Activated T-cell treated with anti-CD3 and anti-CD28 coated beads, Interleukin-2, amount 50 U/mL, for 72 hours (primary cell): ENCODE measurements at regions not wholly inside any gene's neighbourhood (a gene's known extent, or its start where the extent isn't known, plus 50 kb on each side); places are given as distances from the start of the nearest gene placed in this dataset.

ENCODE experiments used
- ATAC-seq, 2 donors: fragments of 150-1000 bp; cut with Tn5 transposase; replicated peaks in 1 of 2; 2 replicates each; pipeline ENCODE4 v1.10.0; 2021; ENCODE audit warnings: moderate library complexity in 2 of 2, mild to moderate bottlenecking in 1 of 2
- DNase-seq, 2 donors: peaks; one replicate each; pipeline ENCODE4 v3.0.0; 2021 to 2022; ENCODE audit warnings: mixed read lengths in 1 of 2
- H3K27ac Mint-ChIP-seq: one replicate; pipeline ENCODE4 v1.8.0; 2022; ENCODE audit warnings: mild to moderate bottlenecking, moderate library complexity, mixed read lengths
- H3K27me3 Mint-ChIP-seq: one replicate; pipeline ENCODE4 v1.8.0; 2022; ENCODE audit warnings: low read depth, mixed read lengths
- H3K36me3 Mint-ChIP-seq, 2 donors: one replicate each; pipeline ENCODE4 v1.8.0; 2022; ENCODE audit warnings: mixed read lengths in 2 of 2, mild to moderate bottlenecking in 1 of 2; ENCODE audit not compliant: insufficient read depth in 2 of 2
- H3K4me1 Mint-ChIP-seq: one replicate; pipeline ENCODE4 v1.8.0; 2022; ENCODE audit warnings: low read depth, mixed read lengths
- H3K4me3 Mint-ChIP-seq, 2 donors: one replicate each; pipeline ENCODE4 v1.8.0; 2022; ENCODE audit warnings: mild to moderate bottlenecking in 2 of 2, mixed read lengths in 2 of 2, moderate library complexity in 2 of 2
- H3K9me3 Mint-ChIP-seq, 2 donors: one replicate each; pipeline ENCODE4 v1.8.0; 2022; ENCODE audit warnings: mixed read lengths in 2 of 2

DNA sequence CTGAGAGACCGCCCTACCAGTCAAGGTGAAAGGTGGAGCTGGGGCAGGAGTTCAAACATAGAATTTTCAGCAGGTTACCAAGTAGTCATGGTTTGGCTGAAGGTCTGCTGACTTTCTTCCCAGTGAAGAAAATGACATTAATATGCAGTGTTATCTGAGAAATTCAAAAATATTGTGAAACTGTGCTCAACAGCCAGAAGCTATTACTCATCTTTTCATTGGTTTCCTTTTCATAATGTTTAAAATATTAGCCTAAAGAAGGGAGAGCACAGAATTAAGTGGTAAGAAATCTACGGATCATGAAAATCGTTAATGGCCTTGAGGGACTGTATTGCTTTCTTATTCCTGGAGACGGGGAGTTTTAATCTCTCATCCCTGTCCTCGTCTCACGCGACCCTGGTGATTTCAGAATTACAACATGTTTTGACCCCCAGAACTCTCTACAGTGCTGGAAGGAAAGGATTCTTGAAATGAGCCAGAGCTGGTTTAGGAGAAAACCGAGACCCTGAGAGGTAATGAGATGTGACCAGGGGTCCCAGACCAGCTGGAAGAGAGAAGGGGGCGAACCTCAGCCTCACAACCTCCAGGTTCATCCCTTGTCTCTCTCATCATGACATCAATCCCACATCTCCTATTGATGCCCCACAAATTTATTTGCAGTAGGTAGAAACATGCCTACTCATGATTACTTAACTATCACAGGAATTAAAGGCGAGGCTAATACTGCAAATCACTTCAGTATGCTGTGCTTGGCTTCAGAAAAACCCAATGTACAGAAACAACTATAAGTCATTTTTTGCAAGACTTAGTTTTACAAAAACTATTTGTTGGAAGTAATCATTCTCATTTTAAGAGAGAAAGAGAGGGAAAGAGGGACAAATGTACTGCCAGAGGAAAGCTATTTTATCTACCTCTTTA is 209.5 kb downstream of the FNDC1 start:
- H3K36me3 Mint-ChIP-seq = no peaks in the 10 kb centered on the region
- DNase-seq (no peak), ATAC-seq (no peak)
- H3K4me3 Mint-ChIP-seq = no peak overlapping the region
- no peaks in the 10 kb centered on the region for H3K9me3 Mint-ChIP-seq
- H3K27ac Mint-ChIP-seq = no peak overlapping the region
- H3K4me1 Mint-ChIP-seq = no peaks in the 10 kb centered on the region
- H3K27me3 Mint-ChIP-seq = peaks cover 4% of the 10 kb centered on the region

DNA sequence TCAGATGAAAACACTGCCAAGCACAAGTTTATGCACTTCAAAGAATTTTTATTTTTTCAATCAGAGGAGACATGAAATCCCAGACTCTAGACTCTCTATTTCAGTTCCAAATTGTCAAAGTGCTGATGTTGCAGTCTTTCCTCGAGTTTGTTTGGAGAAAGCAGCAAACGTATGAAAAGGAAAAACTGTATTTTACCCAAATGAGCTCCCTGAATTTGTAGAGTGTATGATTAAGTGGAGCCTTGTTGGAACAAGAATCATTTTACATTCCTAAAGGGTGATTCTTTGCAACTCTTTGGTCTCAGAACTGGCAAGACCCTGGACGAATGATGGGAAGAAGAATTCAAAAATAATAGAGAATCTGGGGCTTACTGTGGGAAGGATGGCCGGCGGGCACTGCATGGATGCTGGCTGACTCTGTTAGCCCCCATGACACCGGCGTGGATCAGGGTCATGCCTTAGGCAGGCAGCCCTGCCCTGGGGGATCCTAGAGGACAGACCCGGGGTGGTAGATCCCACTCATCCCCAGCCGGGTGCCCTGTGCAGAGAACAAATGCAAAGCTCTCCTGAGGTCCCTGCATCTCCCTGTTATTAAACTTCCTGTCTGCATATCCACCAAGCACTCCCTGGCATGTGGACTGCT is 207.4 kb downstream of the FNDC1 start:
- Mint-ChIP-seq H3K9me3 (no peaks in the 10 kb centered on the region), H3K4me3 (no peak overlapping the region), H3K27ac (no peak overlapping the region), H3K27me3 (peaks cover 4% of the 10 kb centered on the region), H3K4me1 (no peaks in the 10 kb centered on the region), H3K36me3 (no peaks in the 10 kb centered on the region)
- DNase-seq (no peak), ATAC-seq (no peak)

DNA sequence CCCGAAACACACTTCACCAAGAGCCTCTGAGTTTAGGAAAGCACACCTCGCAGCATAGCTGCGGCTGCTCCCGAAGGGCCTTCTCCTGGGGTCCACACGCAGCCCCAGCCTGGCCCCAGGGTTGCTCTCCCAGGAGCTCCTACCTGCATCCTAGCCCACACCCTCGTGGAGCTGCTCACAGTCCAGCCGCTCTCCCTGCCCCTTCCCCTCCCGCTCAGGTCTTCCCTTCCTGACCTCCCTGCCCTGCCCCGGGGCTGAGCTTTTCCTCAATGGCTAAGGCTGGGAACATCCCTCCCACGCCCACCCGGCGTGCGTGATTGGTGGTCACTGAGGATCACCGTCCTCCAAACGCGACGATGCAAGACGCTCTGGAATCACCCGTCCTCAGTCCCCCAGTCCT is 205.8 kb downstream of the FNDC1 start:
- no peak overlapping the region for H3K27ac Mint-ChIP-seq
- H3K27me3 Mint-ChIP-seq = peaks cover 4% of the 10 kb centered on the region
- ATAC-seq (no peak), DNase-seq (no peak)
- peaks cover 0 to 2% of the 10 kb centered on the region in 2 donors for H3K9me3 Mint-ChIP-seq
- no peaks in the 10 kb centered on the region for H3K4me1 Mint-ChIP-seq
- H3K36me3 Mint-ChIP-seq = no peaks in the 10 kb centered on the region
- H3K4me3 Mint-ChIP-seq = no peak overlapping the region

DNA sequence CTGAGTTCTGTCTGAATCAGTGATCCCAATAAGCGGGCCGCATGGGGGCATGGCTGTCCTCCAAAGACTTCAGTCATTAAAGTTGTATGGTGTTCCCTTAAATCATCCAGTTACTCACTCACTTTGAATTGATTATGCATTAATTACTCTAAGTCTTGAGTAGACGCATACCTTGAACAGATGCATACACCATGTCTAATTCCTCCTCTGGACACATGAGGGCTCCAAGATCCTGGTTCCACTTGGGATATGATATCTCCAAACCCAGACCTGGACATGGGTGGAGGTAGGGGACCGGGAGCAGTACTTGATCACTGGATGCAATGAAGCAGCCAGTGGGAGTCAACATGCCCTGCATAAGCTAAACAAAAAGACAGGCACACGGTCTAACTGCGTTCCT is 204.5 kb downstream of the FNDC1 start:
- no peak for ATAC-seq
- H3K4me1 Mint-ChIP-seq = no peaks in the 10 kb centered on the region
- H3K4me3 Mint-ChIP-seq = no peak overlapping the region
- no peak overlapping the region for H3K27ac Mint-ChIP-seq
- H3K27me3 Mint-ChIP-seq = peaks cover under 1% of the 10 kb centered on the region
- no peak for DNase-seq
- no peaks in the 10 kb centered on the region for H3K36me3 Mint-ChIP-seq
- peaks cover 0 to 2% of the 10 kb centered on the region in 2 donors for H3K9me3 Mint-ChIP-seq

DNA sequence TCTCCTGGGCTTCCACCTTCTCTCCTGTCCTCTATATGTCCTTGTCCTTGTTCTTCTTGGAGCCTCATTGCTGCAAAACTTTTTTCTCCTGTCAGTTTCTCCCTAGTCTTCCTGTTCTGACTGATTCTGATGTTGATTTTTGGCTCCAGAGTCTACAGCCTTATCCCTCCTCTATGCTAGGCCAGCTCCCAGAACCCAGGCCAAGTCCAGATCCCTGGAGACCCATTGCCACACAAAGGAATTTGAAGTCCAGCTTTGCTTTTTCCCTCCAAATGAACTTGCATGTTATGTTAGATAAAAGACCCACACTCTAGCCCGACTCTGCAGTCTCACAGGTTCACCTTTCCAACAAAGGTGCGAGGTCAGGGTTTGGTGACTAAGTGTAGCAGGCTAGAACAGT is 203.1 kb downstream of the FNDC1 start:
- no peaks in the 10 kb centered on the region for H3K4me1 Mint-ChIP-seq
- H3K27ac Mint-ChIP-seq = no peak overlapping the region
- peaks cover 0 to 2% of the 10 kb centered on the region in 2 donors for H3K9me3 Mint-ChIP-seq
- no peak for ATAC-seq
- peaks cover 0 to 1% of the 10 kb centered on the region in 2 donors for H3K36me3 Mint-ChIP-seq
- no peak overlapping the region for H3K4me3 Mint-ChIP-seq
- no peaks in the 10 kb centered on the region for H3K27me3 Mint-ChIP-seq
- no peak for DNase-seq

DNA sequence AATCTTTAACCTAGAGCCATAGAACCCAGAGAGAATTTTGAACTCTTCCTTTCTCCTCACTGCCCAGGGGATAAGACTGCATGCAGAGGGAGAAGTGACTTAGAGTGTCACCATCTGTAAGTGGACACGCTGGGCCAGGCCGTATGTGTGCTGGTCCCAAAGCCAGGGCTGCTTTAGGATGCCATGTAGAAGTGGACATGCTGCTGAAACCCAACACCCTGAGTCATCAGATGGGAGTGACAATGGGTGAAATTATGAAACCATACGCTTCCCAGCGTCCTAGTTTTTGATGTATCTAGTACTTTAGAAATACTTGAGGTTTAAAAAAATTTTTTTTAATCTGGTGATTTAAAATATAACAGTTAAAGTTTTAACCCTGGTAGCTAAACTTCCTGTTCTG is 191.1 kb downstream of the FNDC1 start:
- Mint-ChIP-seq H3K4me1 (no peaks in the 10 kb centered on the region), H3K27ac (no peak overlapping the region), H3K4me3 (no peak overlapping the region), H3K27me3 (peaks cover 21% of the 10 kb centered on the region), H3K9me3 (no peaks in the 10 kb centered on the region), H3K36me3 (no peaks in the 10 kb centered on the region)
- ATAC-seq (no peak), DNase-seq (no peak)

DNA sequence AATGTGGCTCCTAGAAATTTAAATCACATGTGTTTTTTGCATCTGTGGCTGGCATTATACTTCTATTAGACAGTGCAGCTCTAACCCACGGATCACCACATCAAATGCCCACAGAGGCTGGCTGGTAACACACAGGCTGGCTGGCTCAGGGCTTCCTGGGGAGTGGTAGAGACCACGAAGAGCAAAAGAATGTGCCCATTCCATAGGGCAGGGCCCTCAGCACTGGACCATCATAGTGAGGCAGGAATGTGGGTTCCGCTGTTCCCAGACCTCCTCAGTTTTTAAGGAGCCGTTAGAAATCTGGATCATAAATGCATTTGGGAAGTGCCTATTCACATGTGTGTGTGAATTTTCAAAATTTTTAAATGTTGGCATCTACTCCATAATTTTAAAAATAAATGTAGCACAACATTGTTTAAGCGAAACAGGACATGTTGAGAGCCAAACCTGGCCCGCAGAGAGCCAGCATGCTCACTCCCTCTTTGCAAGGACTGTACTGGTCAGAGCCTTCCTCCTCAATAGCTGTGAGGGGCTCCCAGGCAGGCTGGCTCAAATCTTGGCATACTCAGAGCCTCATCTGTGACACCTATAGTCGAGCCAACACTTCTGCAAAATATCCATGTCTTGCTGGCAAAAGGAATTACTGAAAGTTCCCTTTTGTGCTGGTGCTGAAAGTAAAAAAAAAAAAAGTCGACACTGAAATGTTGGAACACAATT is 190.5 kb downstream of the FNDC1 start:
- H3K27ac Mint-ChIP-seq = no peak overlapping the region
- DNase-seq (no peak), ATAC-seq (no peak)
- H3K36me3 Mint-ChIP-seq = no peaks in the 10 kb centered on the region
- no peaks in the 10 kb centered on the region for H3K4me1 Mint-ChIP-seq
- peaks cover 21% of the 10 kb centered on the region for H3K27me3 Mint-ChIP-seq
- no peaks in the 10 kb centered on the region for H3K9me3 Mint-ChIP-seq
- H3K4me3 Mint-ChIP-seq = no peak overlapping the region

DNA sequence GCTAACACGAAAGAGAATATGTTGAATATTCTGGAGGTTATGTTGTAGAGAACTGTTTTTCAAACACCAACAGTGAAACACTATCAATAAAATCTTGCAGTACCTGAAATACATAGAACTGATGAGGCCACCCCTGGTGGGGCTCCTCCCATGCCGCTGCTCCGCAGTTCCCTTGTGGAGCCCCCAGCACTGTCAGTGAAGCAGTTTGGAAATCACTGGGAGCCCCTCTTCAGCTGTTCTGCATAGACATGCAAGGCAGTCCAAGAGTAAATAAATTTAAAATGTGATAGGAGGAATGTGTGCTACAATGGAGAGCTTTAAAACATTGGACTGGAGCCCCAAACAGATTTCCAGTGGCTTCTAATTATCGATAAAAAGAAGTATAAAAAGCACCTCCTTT is 189.4 kb downstream of the FNDC1 start:
- ATAC-seq = no peak
- H3K4me1 Mint-ChIP-seq = no peaks in the 10 kb centered on the region
- H3K27ac Mint-ChIP-seq = no peak overlapping the region

DNA sequence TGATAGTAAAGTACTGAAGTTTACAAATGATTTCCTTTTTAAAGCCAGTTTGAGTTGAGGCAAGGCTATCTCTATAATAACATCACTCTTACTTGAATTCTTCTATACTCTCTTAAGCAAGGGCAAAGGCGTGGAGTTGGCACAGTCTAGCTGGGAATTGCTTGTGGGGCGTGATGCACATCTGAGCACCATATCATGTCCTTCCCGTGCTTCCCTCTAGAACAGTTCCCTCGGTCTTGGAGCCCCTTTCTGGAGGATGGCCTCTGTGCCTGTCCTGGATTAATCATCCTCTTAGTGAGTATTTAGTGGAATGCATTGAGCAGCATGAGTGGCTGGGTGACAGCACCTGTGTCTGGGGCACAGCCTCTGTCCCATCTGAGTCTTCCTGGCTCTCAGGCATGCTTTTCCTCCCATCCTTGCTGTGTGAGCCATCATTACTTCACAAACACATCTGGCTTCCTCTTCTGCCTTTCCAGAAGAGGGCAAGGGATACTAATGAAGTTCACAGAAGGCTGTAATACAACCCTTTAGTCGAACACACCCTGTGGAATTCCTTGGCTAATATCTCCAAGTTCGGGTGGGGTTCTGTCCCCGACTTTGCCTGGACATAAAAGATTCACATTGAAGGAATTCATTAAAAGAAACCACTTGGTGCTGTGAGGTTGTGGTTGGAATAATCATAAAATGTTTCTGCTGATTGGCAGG is 188.2 kb downstream of the FNDC1 start:
- no peak for DNase-seq

More for the DNA sequence above, 189.4 kb downstream of the FNDC1 start:
- Mint-ChIP-seq H3K4me3 (no peak overlapping the region), H3K9me3 (peaks cover 0 to 3% of the 10 kb centered on the region in 2 donors), H3K36me3 (no peaks in the 10 kb centered on the region), H3K27me3 (peaks cover 19% of the 10 kb centered on the region)
- DNase-seq = no peak

DNA sequence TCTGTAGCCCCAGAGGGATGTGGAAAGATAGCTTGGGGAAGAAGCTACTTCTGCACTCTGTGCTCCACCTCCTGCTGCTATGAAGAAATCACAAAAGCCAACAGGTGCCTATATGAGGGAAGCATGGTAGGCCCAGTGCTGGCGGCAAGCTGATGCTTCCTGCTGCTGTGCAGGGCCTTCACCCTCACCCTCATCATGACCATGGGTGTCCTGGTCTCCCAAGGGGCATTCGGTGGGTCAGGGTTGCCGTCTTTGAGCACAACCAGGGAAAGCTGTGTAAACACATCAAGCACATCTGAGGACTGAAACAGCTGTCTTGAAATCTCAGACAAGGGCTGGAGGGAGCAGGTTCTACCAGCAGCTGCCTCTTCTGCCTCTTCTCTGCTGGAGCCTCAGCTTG is 184.0 kb downstream of the FNDC1 start:
- no peak for DNase-seq
- Mint-ChIP-seq H3K27me3 (peaks cover 25% of the 10 kb centered on the region), H3K4me1 (no peaks in the 10 kb centered on the region), H3K27ac (no peak overlapping the region), H3K36me3 (no peaks in the 10 kb centered on the region), H3K4me3 (no peak overlapping the region), H3K9me3 (peaks cover 0 to 4% of the 10 kb centered on the region in 2 donors)
- ATAC-seq = no peak

More for the DNA sequence above, 188.2 kb downstream of the FNDC1 start:
- H3K27ac Mint-ChIP-seq = no peak overlapping the region
- no peak for ATAC-seq
- H3K9me3 Mint-ChIP-seq = peaks cover 0 to 3% of the 10 kb centered on the region in 2 donors
- H3K4me3 Mint-ChIP-seq = no peak overlapping the region
- peaks cover 19% of the 10 kb centered on the region for H3K27me3 Mint-ChIP-seq
- H3K36me3 Mint-ChIP-seq = no peaks in the 10 kb centered on the region
- H3K4me1 Mint-ChIP-seq = no peaks in the 10 kb centered on the region

DNA sequence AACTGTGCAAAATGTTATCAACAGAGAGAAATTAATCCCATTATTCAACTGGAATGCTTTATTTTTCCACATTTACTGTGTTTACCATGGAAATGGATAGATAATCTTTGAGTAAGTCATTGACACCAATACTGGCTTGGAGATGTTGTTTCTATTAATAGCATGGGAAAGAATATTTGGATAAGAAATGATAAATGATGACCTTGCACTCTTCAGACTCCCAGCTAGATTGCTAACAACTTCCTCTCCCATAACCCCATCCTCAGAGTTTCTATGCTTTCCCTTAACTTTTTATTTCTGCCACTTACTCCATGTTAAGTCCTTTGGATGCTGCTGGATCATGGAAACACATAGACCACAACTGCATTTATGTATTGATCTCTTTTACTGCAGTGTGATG is 182.5 kb downstream of the FNDC1 start:
- Mint-ChIP-seq H3K4me3 (no peak overlapping the region), H3K9me3 (peaks cover 0 to 5% of the 10 kb centered on the region in 2 donors)
- no peak for ATAC-seq

DNA sequence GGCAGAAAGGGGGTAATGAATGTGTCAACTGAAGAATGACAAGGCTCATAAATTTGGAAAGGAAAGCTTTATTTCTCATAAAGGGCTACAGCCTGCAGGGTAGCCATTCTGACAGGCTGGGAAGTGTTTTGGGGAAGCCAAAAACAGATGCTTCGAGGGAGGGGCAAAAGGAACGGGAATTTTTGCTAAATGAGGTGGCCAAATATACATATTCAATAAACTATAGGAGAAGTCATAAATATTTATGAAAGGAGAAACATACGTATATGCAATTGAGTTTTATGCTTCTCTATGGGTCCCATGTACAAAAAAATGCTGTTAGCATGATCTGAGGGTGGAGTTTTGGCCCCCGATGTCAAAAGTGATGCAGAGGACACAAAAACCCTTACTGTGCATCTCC is 180.7 kb downstream of the FNDC1 start:
- Mint-ChIP-seq H3K9me3 (peaks cover 0 to 5% of the 10 kb centered on the region in 2 donors), H3K27me3 (peaks cover 15% of the 10 kb centered on the region), H3K4me3 (no peak overlapping the region), H3K4me1 (no peaks in the 10 kb centered on the region), H3K36me3 (no peaks in the 10 kb centered on the region), H3K27ac (no peak overlapping the region)
- ATAC-seq = no peak
- DNase-seq = no peak

More for the DNA sequence above, 182.5 kb downstream of the FNDC1 start:
- Mint-ChIP-seq H3K27me3 (peaks cover 17% of the 10 kb centered on the region), H3K27ac (no peak overlapping the region), H3K4me1 (no peaks in the 10 kb centered on the region), H3K36me3 (no peaks in the 10 kb centered on the region)
- DNase-seq = no peak
